SKM-1 treated with dmso at 0.1 percent for 144 hours (cell line): ENCODE measurements at regions not wholly inside any gene's neighbourhood (a gene's known extent, or its start where the extent isn't known, plus 50 kb on each side); places are given as distances from the start of the nearest gene placed in this dataset.

Experiments used
- DNase-seq: peaks from one replicate; lab custom pipeline; 2025; ENCODE audit not compliant: unreplicated experiment; lab: John Stamatoyannopoulos, UW

- no peak for DNase-seq
Observed at GRCh38 chr5:105544300-105544699, 1981.7 kb upstream of the NUDT12 start.

GRCh38 chr5:105536675-105537074 is 1974.1 kb upstream of the NUDT12 start:
- DNase-seq: no peak

- no peak for DNase-seq
Observed at GRCh38 chr5:105530716-105531261, 1968.2 kb upstream of the NUDT12 start.

- no peak for DNase-seq
Observed at GRCh38 chr5:105529851-105530250, 1967.3 kb upstream of the NUDT12 start.

- DNase-seq: no peak
Observed at GRCh38 chr5:105508519-105508918, 1945.9 kb upstream of the NUDT12 start.

- DNase-seq: peak; percentile 5
Observed at GRCh38 chr5:105506692-105507277, 1944.2 kb upstream of the NUDT12 start.

- DNase-seq: no peak
Observed at GRCh38 chr5:105503950-105504349, 1941.4 kb upstream of the NUDT12 start.

- DNase-seq: no peak
Observed at GRCh38 chr5:105501315-105501714, 1938.7 kb upstream of the NUDT12 start.

GRCh38 chr5:105475401-105475800 is 1912.8 kb upstream of the NUDT12 start:
- no peak for DNase-seq

- DNase-seq: no peak
Observed at GRCh38 chr5:105462377-105462776, 1899.8 kb upstream of the NUDT12 start.

- DNase-seq: no peak
Observed at GRCh38 chr5:105460721-105461120, 1898.1 kb upstream of the NUDT12 start.

GRCh38 chr5:105453216-105453807 is 1890.7 kb upstream of the NUDT12 start:
- DNase-seq: no peak

GRCh38 chr5:105448271-105448670 is 1885.7 kb upstream of the NUDT12 start:
- DNase-seq: no peak

GRCh38 chr5:105430516-105430915 is 1867.9 kb upstream of the NUDT12 start:
- no peak for DNase-seq

GRCh38 chr5:105428451-105429380 is 1866.1 kb upstream of the NUDT12 start:
- no peak for DNase-seq

GRCh38 chr5:105414067-105414466 is 1851.5 kb upstream of the NUDT12 start:
- no peak for DNase-seq

- no peak for DNase-seq
Observed at GRCh38 chr5:105413406-105413990, 1850.9 kb upstream of the NUDT12 start.

GRCh38 chr5:105409695-105410094 is 1847.1 kb upstream of the NUDT12 start:
- no peak for DNase-seq

GRCh38 chr5:105407200-105407599 is 1844.6 kb upstream of the NUDT12 start:
- no peak for DNase-seq

GRCh38 chr5:105397749-105398148 is 1835.2 kb upstream of the NUDT12 start:
- DNase-seq: no peak

- no peak for DNase-seq
Observed at GRCh38 chr5:105392710-105393149, 1830.1 kb upstream of the NUDT12 start.
